ENCODE measurements at regions not wholly inside any gene's neighbourhood (a gene's known extent, or its start where the extent isn't known, plus 50 kb on each side); places are given as distances from the start of the nearest gene placed in this dataset.

GRCh38 chrX:65961714-65962113 is 78.2 kb downstream of the VSIG4 start (continued):
- no peak for TF ChIP-seq ZBTB49 (tag by site-specific recombination; IDR thresholded peaks at IDR 0.05; ENCODE audit: low read depth)

- Histone ChIP-seq H3K4me1 (ENCODE audit: control insufficient read depth, insufficient read depth, low read length) (no peaks in the 10 kb centered on the region), H3K9me3 (ENCODE audit: control insufficient read depth, insufficient read depth, low read depth, low read length) (no peaks in the 10 kb centered on the region; the same call in 1 of the 2 replicates), H3K36me3 (ENCODE audit: control insufficient read depth in 2 of 2, insufficient read depth in 1 of 2, low read length in 2 of 2) (no peaks in the 10 kb centered on the region), H3K4me3 (ENCODE audit: low read depth, low read length) (no peak overlapping the region), H3K27ac (ENCODE audit: extremely low read depth, low read depth, low read length) (no peak overlapping the region)
- ChIA-PET POLR2A (no interaction called here), CTCF (no interaction called here)
- TF ChIP-seq ZNF26 (tag by site-specific recombination; IDR thresholded peaks at IDR 0.05), result no peak
- TF ChIP-seq ZBTB26 (tag by site-specific recombination; optimal IDR thresholded peaks at IDR 0.05), result no peak
- no peak for TF ChIP-seq BCL11B (tag by site-specific recombination; IDR thresholded peaks at IDR 0.05; ENCODE audit: low read depth)
- no peak for TF ChIP-seq ZNF645 (tag by site-specific recombination; IDR thresholded peaks at IDR 0.05)
- no peak for TF ChIP-seq PRDM6 (tag by site-specific recombination; IDR thresholded peaks at IDR 0.05)
- no peak for TF ChIP-seq WT1 (tag by site-specific recombination; IDR thresholded peaks at IDR 0.05)
- TF ChIP-seq ZNF843 (tag by site-specific recombination; IDR thresholded peaks at IDR 0.05), result no peak
These were observed 91.8 kb downstream of the VSIG4 start for GRCh38 chrX:65948103-65948502.

- Histone ChIP-seq H3K9me3 (ENCODE audit: control insufficient read depth, insufficient read depth, low read depth, low read length) (no peaks in the 10 kb centered on the region; the same call in 1 of the 2 replicates), H3K27ac (ENCODE audit: extremely low read depth, low read depth, low read length) (no peak overlapping the region), H3K36me3 (ENCODE audit: control insufficient read depth in 2 of 2, insufficient read depth in 1 of 2, low read length in 2 of 2) (no peaks in the 10 kb centered on the region), H3K4me3 (ENCODE audit: low read depth, low read length) (no peak overlapping the region), H3K4me1 (ENCODE audit: control insufficient read depth, insufficient read depth, low read length) (no peaks in the 10 kb centered on the region)
- POLR2A ChIA-PET, result no interaction called here
- CTCF ChIA-PET, result interaction anchor here (0.7 kb wide), 1 partner anchor 425 kb away, joined by 3 read pairs; no protein-coding TSS in a partner anchor
- TF ChIP-seq ZSCAN5A (tag by site-specific recombination; IDR thresholded peaks at IDR 0.05), result no peak
These were observed 98.1 kb downstream of the VSIG4 start for GRCh38 chrX:65941775-65942174.
